Germinal center (tissue), 1 donor: ENCODE measurements at regions not wholly inside any gene's neighbourhood (a gene's known extent, or its start where the extent isn't known, plus 50 kb on each side); places are given as distances from the start of the nearest gene placed in this dataset.

Experiments used
- DNase-seq: peaks from one replicate; pipeline ENCODE4 v3.0.0; 2012; ENCODE audit warnings: mixed read lengths, low spot score

- no peak for DNase-seq
These were observed 127.6 kb downstream of the DNAJB9 start for GRCh38 chr7:108697254-108697653.

GRCh38 chr7:108711611-108712010 is 141.9 kb downstream of the DNAJB9 start:
- no peak for DNase-seq

- DNase-seq, result no peak
These were observed 147.1 kb downstream of the DNAJB9 start for GRCh38 chr7:108716783-108717182.

- no peak for DNase-seq
These were observed 148.1 kb downstream of the DNAJB9 start for GRCh38 chr7:108717781-108718180.

GRCh38 chr7:108719631-108720030 is 150.0 kb downstream of the DNAJB9 start:
- DNase-seq, result no peak

GRCh38 chr7:108722561-108722960 is 152.9 kb downstream of the DNAJB9 start:
- DNase-seq, result no peak

GRCh38 chr7:108723381-108723814 is 153.7 kb downstream of the DNAJB9 start:
- DNase-seq, result no peak

- DNase-seq, result no peak
These were observed 154.8 kb downstream of the DNAJB9 start for GRCh38 chr7:108724251-108725100.

GRCh38 chr7:108735814-108736213 is 166.1 kb downstream of the DNAJB9 start:
- no peak for DNase-seq

- no peak for DNase-seq
These were observed 166.7 kb downstream of the DNAJB9 start for GRCh38 chr7:108736221-108736891.

- DNase-seq, result no peak
These were observed 201.5 kb downstream of the DNAJB9 start for GRCh38 chr7:108770981-108771745.

GRCh38 chr7:108771853-108772252 is 202.2 kb downstream of the DNAJB9 start:
- DNase-seq, result no peak

GRCh38 chr7:108777966-108778365 is 208.3 kb downstream of the DNAJB9 start:
- no peak for DNase-seq

- no peak for DNase-seq
These were observed 219.8 kb downstream of the DNAJB9 start for GRCh38 chr7:108789451-108789850.

- DNase-seq, result no peak
These were observed 224.8 kb downstream of the DNAJB9 start for GRCh38 chr7:108794466-108794865.

GRCh38 chr7:108802650-108803049 is 233.0 kb downstream of the DNAJB9 start:
- no peak for DNase-seq

GRCh38 chr7:108805808-108806397 is 236.2 kb downstream of the DNAJB9 start:
- DNase-seq, result peak; percentile 2

GRCh38 chr7:108808549-108809266 is 239.0 kb downstream of the DNAJB9 start:
- no peak for DNase-seq

GRCh38 chr7:108809356-108809755 is 239.7 kb downstream of the DNAJB9 start:
- DNase-seq, result no peak

- no peak for DNase-seq
These were observed 241.2 kb downstream of the DNAJB9 start for GRCh38 chr7:108810756-108811385.
